ENCODE measurements at regions not wholly inside any gene's neighbourhood (a gene's known extent, or its start where the extent isn't known, plus 50 kb on each side); places are given as distances from the start of the nearest gene placed in this dataset.

- in situ Hi-C loops (cut with HindIII; ENCODE audit: low sequenced_read_pairs), result no loop called here
- H3K4me3 ChIP-seq (ENCODE audit: low read depth, low read length), result no peak overlapping the region
- TF ChIP-seq, protein P1, sequence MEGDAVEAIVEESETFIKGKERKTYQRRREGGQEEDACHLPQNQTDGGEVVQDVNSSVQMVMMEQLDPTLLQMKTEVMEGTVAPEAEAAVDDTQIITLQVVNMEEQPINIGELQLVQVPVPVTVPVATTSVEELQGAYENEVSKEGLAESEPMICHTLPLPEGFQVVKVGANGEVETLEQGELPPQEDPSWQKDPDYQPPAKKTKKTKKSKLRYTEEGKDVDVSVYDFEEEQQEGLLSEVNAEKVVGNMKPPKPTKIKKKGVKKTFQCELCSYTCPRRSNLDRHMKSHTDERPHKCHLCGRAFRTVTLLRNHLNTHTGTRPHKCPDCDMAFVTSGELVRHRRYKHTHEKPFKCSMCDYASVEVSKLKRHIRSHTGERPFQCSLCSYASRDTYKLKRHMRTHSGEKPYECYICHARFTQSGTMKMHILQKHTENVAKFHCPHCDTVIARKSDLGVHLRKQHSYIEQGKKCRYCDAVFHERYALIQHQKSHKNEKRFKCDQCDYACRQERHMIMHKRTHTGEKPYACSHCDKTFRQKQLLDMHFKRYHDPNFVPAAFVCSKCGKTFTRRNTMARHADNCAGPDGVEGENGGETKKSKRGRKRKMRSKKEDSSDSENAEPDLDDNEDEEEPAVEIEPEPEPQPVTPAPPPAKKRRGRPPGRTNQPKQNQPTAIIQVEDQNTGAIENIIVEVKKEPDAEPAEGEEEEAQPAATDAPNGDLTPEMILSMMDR (IDR thresholded peaks at IDR 0.05; ENCODE audit: low read depth, low read length, missing control alignments), result no peak
- DNase-seq (ENCODE audit: low read depth), result no peak
Observed at GRCh38 chr10:21052709-21053104, 155.6 kb upstream of the NEBL start.

DNA sequence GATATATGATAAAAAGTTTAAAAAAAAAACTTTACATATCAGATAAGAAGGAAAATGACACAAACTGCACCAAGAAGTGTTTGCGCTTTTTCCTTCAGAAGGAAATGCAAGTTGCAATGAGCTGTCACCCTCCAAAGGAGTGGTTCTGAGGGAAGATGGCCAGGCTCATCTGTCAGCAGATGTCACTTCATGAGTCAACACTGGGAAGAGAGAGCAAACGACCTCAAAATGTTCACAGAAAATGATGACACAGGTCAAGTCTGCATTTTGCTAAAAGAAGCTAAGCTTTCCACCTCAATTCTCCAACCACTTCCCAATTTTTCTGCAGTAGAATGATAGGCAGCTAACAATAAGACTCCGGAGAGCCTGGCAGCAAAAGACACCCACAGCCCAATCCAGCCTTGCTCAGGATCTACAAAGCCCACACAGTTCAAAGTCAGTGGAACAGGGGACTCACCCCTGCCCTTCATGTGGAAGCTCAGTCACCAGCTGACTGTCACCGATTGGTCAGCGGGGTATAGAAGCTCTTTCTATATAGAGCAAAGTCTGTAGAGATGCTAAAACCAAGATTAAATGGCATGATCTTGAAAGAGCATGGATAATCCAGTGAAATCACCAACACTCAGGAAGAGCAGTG lies 155.1 kb upstream of the NEBL start:
- in situ Hi-C loops (cut with HindIII; ENCODE audit: low sequenced_read_pairs), result no loop called here

GRCh38 chr10:21049482-21049881 lies 152.4 kb upstream of the NEBL start:
- TF ChIP-seq, protein P1 (IDR thresholded peaks at IDR 0.05; ENCODE audit: low read depth, low read length, missing control alignments), result no peak
- no peak for DNase-seq (ENCODE audit: low read depth)
- H3K4me3 ChIP-seq (ENCODE audit: low read depth, low read length), result no peak overlapping the region
- in situ Hi-C loops (cut with HindIII; ENCODE audit: low sequenced_read_pairs), result no loop called here

More for the DNA sequence above, 155.1 kb upstream of the NEBL start:
- DNase-seq (ENCODE audit: low read depth), result no peak
- no peak overlapping the region for H3K4me3 ChIP-seq (ENCODE audit: low read depth, low read length)
- TF ChIP-seq, protein P1 (IDR thresholded peaks at IDR 0.05; ENCODE audit: low read depth, low read length, missing control alignments), result no peak

GRCh38 chr10:21048068-21048467 lies 151.0 kb upstream of the NEBL start:
- in situ Hi-C loops (cut with HindIII; ENCODE audit: low sequenced_read_pairs), result no loop called here
- H3K4me3 ChIP-seq (ENCODE audit: low read depth, low read length), result no peak overlapping the region
- TF ChIP-seq, protein P1 (IDR thresholded peaks at IDR 0.05; ENCODE audit: low read depth, low read length, missing control alignments), result no peak
- peak; percentile 8 for DNase-seq (ENCODE audit: low read depth)

DNA sequence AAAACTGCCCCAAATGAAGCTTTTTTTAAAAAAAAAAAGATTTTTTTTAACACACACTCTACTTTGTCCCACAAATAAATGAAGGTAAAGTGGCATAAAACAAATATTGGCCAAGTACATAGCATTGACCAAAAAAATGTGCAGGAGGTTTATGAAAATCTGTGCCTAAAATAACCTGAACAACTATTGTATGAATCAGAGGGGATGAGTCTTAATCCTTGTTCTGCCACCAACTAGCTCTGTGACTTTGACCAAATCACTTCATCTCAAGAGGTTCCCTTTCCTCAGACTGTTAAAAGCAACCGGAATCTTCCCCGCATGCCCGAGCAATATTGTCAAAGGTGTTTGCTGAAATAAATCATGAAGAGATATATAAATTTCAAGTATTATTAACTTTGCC lies 150.4 kb upstream of the NEBL start:
- DNase-seq (ENCODE audit: low read depth), result no peak
- in situ Hi-C loops (cut with HindIII; ENCODE audit: low sequenced_read_pairs), result no loop called here
- H3K4me3 ChIP-seq (ENCODE audit: low read depth, low read length), result no peak overlapping the region
- TF ChIP-seq, protein P1 (IDR thresholded peaks at IDR 0.05; ENCODE audit: low read depth, low read length, missing control alignments), result no peak

GRCh38 chr10:21047096-21047495 lies 150.0 kb upstream of the NEBL start:
- DNase-seq (ENCODE audit: low read depth), result no peak
- TF ChIP-seq, protein P1 (IDR thresholded peaks at IDR 0.05; ENCODE audit: low read depth, low read length, missing control alignments), result no peak
- H3K4me3 ChIP-seq (ENCODE audit: low read depth, low read length), result no peak overlapping the region
- in situ Hi-C loops (cut with HindIII; ENCODE audit: low sequenced_read_pairs), result no loop called here
